DMS79 treated with DMSO at 0.1 percent for 48 hours (cell line): ENCODE measurements at regions not wholly inside any gene's neighbourhood (a gene's known extent, or its start where the extent isn't known, plus 50 kb on each side); places are given as distances from the start of the nearest gene placed in this dataset.
"Not testable (repeated sequence)": the region's sequence is repeated elsewhere in the genome, so short reads cannot be mapped to it uniquely, and the experiment has no call there.

Source experiments
- DNase-seq: peaks from one replicate; lab custom pipeline; 2025; lab: John Stamatoyannopoulos, UW

GRCh38 chr15:26073430-26074333 lies 210.6 kb upstream of the ATP10A start:
- DNase-seq = no peak

- DNase-seq = no peak
Measured at GRCh38 chr15:26070095-26070532, 207.0 kb upstream of the ATP10A start.

GRCh38 chr15:26069231-26069641 lies 206.1 kb upstream of the ATP10A start:
- no peak for DNase-seq

- no peak for DNase-seq
Measured at GRCh38 chr15:26066896-26067295, 203.8 kb upstream of the ATP10A start.

GRCh38 chr15:26065723-26066122 lies 202.6 kb upstream of the ATP10A start:
- no peak for DNase-seq

GRCh38 chr15:26061248-26061647 lies 198.1 kb upstream of the ATP10A start:
- DNase-seq = no peak

- DNase-seq = not testable (repeated sequence)
Measured at GRCh38 chr15:26056766-26057165, 193.6 kb upstream of the ATP10A start.

- no peak for DNase-seq
Measured at GRCh38 chr15:26051761-26052675, 188.9 kb upstream of the ATP10A start.

GRCh38 chr15:26050984-26051383 lies 187.9 kb upstream of the ATP10A start:
- DNase-seq = no peak

GRCh38 chr15:26049900-26050657 lies 187.0 kb upstream of the ATP10A start:
- DNase-seq = no peak

- DNase-seq = no peak
Measured at GRCh38 chr15:26048669-26049068, 185.5 kb upstream of the ATP10A start.

GRCh38 chr15:26045516-26045915 lies 182.4 kb upstream of the ATP10A start:
- DNase-seq = no peak

- DNase-seq = no peak
Measured at GRCh38 chr15:26043018-26043417, 179.9 kb upstream of the ATP10A start.

- DNase-seq = no peak
Measured at GRCh38 chr15:26038693-26039092, 175.6 kb upstream of the ATP10A start.

GRCh38 chr15:26037369-26037768 lies 174.2 kb upstream of the ATP10A start:
- DNase-seq = no peak

- DNase-seq = no peak
Measured at GRCh38 chr15:26033493-26033892, 170.4 kb upstream of the ATP10A start.

GRCh38 chr15:26032162-26032846 lies 169.2 kb upstream of the ATP10A start:
- no peak for DNase-seq

- DNase-seq = not testable (repeated sequence)
Measured at GRCh38 chr15:26029586-26029985, 166.5 kb upstream of the ATP10A start.

- no peak for DNase-seq
Measured at GRCh38 chr15:26029146-26029545, 166.0 kb upstream of the ATP10A start.

GRCh38 chr15:26028086-26028740 lies 165.1 kb upstream of the ATP10A start:
- no peak for DNase-seq

- not testable (repeated sequence) for DNase-seq
Measured at GRCh38 chr15:26026671-26027070, 163.5 kb upstream of the ATP10A start.
